DOHH2 (cell line): ENCODE measurements at regions not wholly inside any gene's neighbourhood (a gene's known extent, or its start where the extent isn't known, plus 50 kb on each side); places are given as distances from the start of the nearest gene placed in this dataset.

Experiments used
- H3F3A ChIP-seq: fragments of 200-600 bp; sonication (generic), shearing (Covaris generic); 2 replicates; pipeline ENCODE4 v1.6.0; 2016; ENCODE audit warnings: antibody characterized with exemption, mild to moderate bottlenecking; ENCODE audit not compliant: control insufficient read depth, insufficient read depth
- H3K27ac ChIP-seq: fragments of 200-600 bp; sonication (generic); 2 replicates; pipeline ENCODE4 v1.5.1; 2014; ENCODE audit warnings: low read depth, mild to moderate bottlenecking, low read length, moderate library complexity
- H3K27me3 ChIP-seq: fragments of 200-600 bp; sonication (generic); 2 replicates; pipeline ENCODE4 v1.6.1; 2014; ENCODE audit warnings: mild to moderate bottlenecking, low read length, mixed read lengths; ENCODE audit not compliant: control insufficient read depth
- H3K36me3 ChIP-seq: fragments of 200-600 bp; sonication (generic); 2 replicates; pipeline ENCODE4 v1.6.1; 2014; ENCODE audit warnings: mild to moderate bottlenecking, low read length, moderate library complexity, mixed read lengths; ENCODE audit not compliant: control insufficient read depth
- H3K4me1 ChIP-seq: fragments of 200-600 bp; sonication (generic); 2 replicates; pipeline ENCODE4 v1.6.1; 2014; ENCODE audit warnings: mild to moderate bottlenecking, low read length, mixed read lengths; ENCODE audit not compliant: control insufficient read depth
- H3K4me2 ChIP-seq: fragments of 200-600 bp; sonication (generic); 2 replicates; pipeline ENCODE4 v1.6.0; 2014; ENCODE audit warnings: mild to moderate bottlenecking, low read length, moderate library complexity
- H3K4me3 ChIP-seq: fragments of 200-600 bp; sonication (generic); 2 replicates; pipeline ENCODE4 v1.5.1; 2014; ENCODE audit warnings: mild to moderate bottlenecking, low read length, mixed read lengths
- H3K79me2 ChIP-seq: fragments of 200-600 bp; sonication (generic); 2 replicates; pipeline ENCODE4 v1.6.1; 2014; ENCODE audit warnings: mild to moderate bottlenecking, low read length, mixed read lengths; ENCODE audit not compliant: control insufficient read depth
- H3K9me2 ChIP-seq: fragments of 200-600 bp; sonication (generic); replicated peaks from 2 replicates; pipeline ENCODE4 v1.6.1; 2014; ENCODE audit warnings: mild to moderate bottlenecking, low read length, mixed read lengths; ENCODE audit not compliant: control insufficient read depth
- H3K9me3 ChIP-seq: fragments of 200-600 bp; sonication (generic); 2 replicates; pipeline ENCODE4 v1.6.1; 2014; ENCODE audit warnings: antibody characterized with exemption, low read length, mixed read lengths; ENCODE audit not compliant: control insufficient read depth, insufficient read depth
- H4K20me1 ChIP-seq: fragments of 200-600 bp; sonication (generic); 2 replicates; pipeline ENCODE4 v1.6.0; 2014; ENCODE audit warnings: low read depth, mild to moderate bottlenecking, antibody characterized with exemption, low read length, moderate library complexity; ENCODE audit not compliant: control insufficient read depth, insufficient read depth
- EZH2phosphoT487 ChIP-seq: fragments of 200-600 bp; sonication (generic); IDR thresholded peaks from 2 replicates; pipeline ENCODE4 v1.6.1; 2017; ENCODE audit warnings: borderline replicate concordance, mild to moderate bottlenecking, antibody characterized with exemption, low read length, moderate library complexity, mixed read lengths
- TF ChIP-seq, protein P1 (sequence below): fragments of 200-600 bp; sonication (generic); IDR thresholded peaks from one replicate; pipeline ENCODE4 v1.5.1; 2014; ENCODE audit warnings: antibody characterized with exemption, mild to moderate bottlenecking, low read depth, low read length; ENCODE audit not compliant: poor library complexity, severe bottlenecking

GRCh38 chr14:84107835-84108343, 1422.1 kb upstream of the FLRT2 start:
- no peak overlapping the region for H3K4me2 ChIP-seq

GRCh38 chr14:84108746-84109457, 1421.0 kb upstream of the FLRT2 start:
- Histone ChIP-seq H3F3A (no peaks in the 10 kb centered on the region), H3K4me1 (no peaks in the 10 kb centered on the region), H3K27ac (no peak overlapping the region), H3K36me3 (no peaks in the 10 kb centered on the region), H3K4me2 (no peak overlapping the region), H4K20me1 (no peaks in the 10 kb centered on the region), H3K27me3 (no peaks in the 10 kb centered on the region), H3K9me2 (no peaks in the 10 kb centered on the region), H3K9me3 (no peaks in the 10 kb centered on the region), H3K79me2 (no peaks in the 10 kb centered on the region), H3K4me3 (no peak overlapping the region)
- TF ChIP-seq, protein P1, sequence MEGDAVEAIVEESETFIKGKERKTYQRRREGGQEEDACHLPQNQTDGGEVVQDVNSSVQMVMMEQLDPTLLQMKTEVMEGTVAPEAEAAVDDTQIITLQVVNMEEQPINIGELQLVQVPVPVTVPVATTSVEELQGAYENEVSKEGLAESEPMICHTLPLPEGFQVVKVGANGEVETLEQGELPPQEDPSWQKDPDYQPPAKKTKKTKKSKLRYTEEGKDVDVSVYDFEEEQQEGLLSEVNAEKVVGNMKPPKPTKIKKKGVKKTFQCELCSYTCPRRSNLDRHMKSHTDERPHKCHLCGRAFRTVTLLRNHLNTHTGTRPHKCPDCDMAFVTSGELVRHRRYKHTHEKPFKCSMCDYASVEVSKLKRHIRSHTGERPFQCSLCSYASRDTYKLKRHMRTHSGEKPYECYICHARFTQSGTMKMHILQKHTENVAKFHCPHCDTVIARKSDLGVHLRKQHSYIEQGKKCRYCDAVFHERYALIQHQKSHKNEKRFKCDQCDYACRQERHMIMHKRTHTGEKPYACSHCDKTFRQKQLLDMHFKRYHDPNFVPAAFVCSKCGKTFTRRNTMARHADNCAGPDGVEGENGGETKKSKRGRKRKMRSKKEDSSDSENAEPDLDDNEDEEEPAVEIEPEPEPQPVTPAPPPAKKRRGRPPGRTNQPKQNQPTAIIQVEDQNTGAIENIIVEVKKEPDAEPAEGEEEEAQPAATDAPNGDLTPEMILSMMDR = no peak
- TF ChIP-seq EZH2phosphoT487 = no peak

More at GRCh38 chr14:84107835-84108343, 1422.1 kb upstream of the FLRT2 start:
- Histone ChIP-seq H4K20me1 (no peaks in the 10 kb centered on the region), H3K79me2 (no peaks in the 10 kb centered on the region), H3K4me1 (no peaks in the 10 kb centered on the region), H3K9me3 (no peaks in the 10 kb centered on the region), H3F3A (no peaks in the 10 kb centered on the region), H3K9me2 (no peaks in the 10 kb centered on the region), H3K36me3 (no peaks in the 10 kb centered on the region), H3K27ac (no peak overlapping the region), H3K27me3 (no peaks in the 10 kb centered on the region), H3K4me3 (no peak overlapping the region)
- TF ChIP-seq EZH2phosphoT487 = no peak
- TF ChIP-seq, protein P1 = no peak

- Histone ChIP-seq H3F3A (no peaks in the 10 kb centered on the region), H3K4me1 (no peaks in the 10 kb centered on the region), H3K9me3 (no peaks in the 10 kb centered on the region), H3K9me2 (no peaks in the 10 kb centered on the region), H3K27ac (no peak overlapping the region), H3K27me3 (no peaks in the 10 kb centered on the region), H4K20me1 (no peaks in the 10 kb centered on the region), H3K79me2 (no peaks in the 10 kb centered on the region), H3K4me3 (no peak overlapping the region), H3K36me3 (no peaks in the 10 kb centered on the region), H3K4me2 (no peak overlapping the region)
- TF ChIP-seq EZH2phosphoT487 = no peak
- TF ChIP-seq, protein P1 = no peak
These were observed 1417.4 kb upstream of the FLRT2 start for GRCh38 chr14:84112589-84112988.
